ENCODE measurements at regions not wholly inside any gene's neighbourhood (a gene's known extent, or its start where the extent isn't known, plus 50 kb on each side); places are given as distances from the start of the nearest gene placed in this dataset.

GRCh38 chr6:144855375-144855774 is 570.2 kb downstream of the UTRN start:
- ChIA-PET POLR2A (no interaction called here), CTCF (no interaction called here)
- DNase-seq (ENCODE audit: low spot score) (no peak), ATAC-seq (no peak)
- H3K27me3 Mint-ChIP-seq (ENCODE audit: low read depth) = no peaks in the 10 kb centered on the region
- no peak for TF ChIP-seq SP1 (CRISPR knock-in tag; conservative IDR thresholded peaks at IDR 0.05)
- no peak for TF ChIP-seq ZSCAN18 (CRISPR knock-in tag; IDR thresholded peaks at IDR 0.05)
- TF ChIP-seq ZNF138 (CRISPR knock-in tag; conservative IDR thresholded peaks at IDR 0.05) = no peak
- TF ChIP-seq ZMAT4 (CRISPR knock-in tag; IDR thresholded peaks at IDR 0.05) = no peak
- no peak for TF ChIP-seq MLX (CRISPR knock-in tag; IDR thresholded peaks at IDR 0.05)
- no peak for TF ChIP-seq ELF4 (CRISPR knock-in tag; IDR thresholded peaks at IDR 0.05; ENCODE audit: low read depth)
- no peak for TF ChIP-seq TP53 (CRISPR knock-in tag; IDR thresholded peaks at IDR 0.05)
- TF ChIP-seq HMGXB4 (CRISPR knock-in tag; IDR thresholded peaks at IDR 0.05) = no peak
- TF ChIP-seq CTCF (IDR thresholded peaks at IDR 0.05) = no peak
- peaks cover 11% of the 10 kb centered on the region for H3K4me1 Mint-ChIP-seq
- H3K9me3 Mint-ChIP-seq = peaks cover 40% of the 10 kb centered on the region
- peaks cover 8% of the 10 kb centered on the region for H3K36me3 Mint-ChIP-seq
- no peak overlapping the region for H3K4me3 Mint-ChIP-seq
- no peak overlapping the region for H3K27ac Mint-ChIP-seq

GRCh38 chr6:144855812-144856531 is 570.8 kb downstream of the UTRN start:
- DNase-seq (ENCODE audit: low spot score) = no peak
- peaks cover 3% of the 10 kb centered on the region; the same call in 1 of the 2 replicates for H3K36me3 Mint-ChIP-seq
- peaks cover 11% of the 10 kb centered on the region for H3K4me1 Mint-ChIP-seq
- H3K4me3 Mint-ChIP-seq = no peak overlapping the region
- H3K27me3 Mint-ChIP-seq (ENCODE audit: low read depth) = no peaks in the 10 kb centered on the region
- no peak for ATAC-seq
- no peak overlapping the region for H3K27ac Mint-ChIP-seq
- ChIA-PET POLR2A (no interaction called here), CTCF (no interaction called here)
- TF ChIP-seq ZNF317 (CRISPR knock-in tag; IDR thresholded peaks at IDR 0.05; ENCODE audit: borderline replicate concordance, low read depth) = no peak
- TF ChIP-seq ZNF416 (CRISPR knock-in tag; IDR thresholded peaks at IDR 0.05) = peak; percentile 96
- peaks cover 40% of the 10 kb centered on the region for H3K9me3 Mint-ChIP-seq

- no peaks in the 10 kb centered on the region for H3K27me3 Mint-ChIP-seq (ENCODE audit: low read depth)
- H3K4me3 Mint-ChIP-seq = no peak overlapping the region
- ATAC-seq (no peak), DNase-seq (ENCODE audit: low spot score) (no peak)
- ChIA-PET POLR2A (no interaction called here), CTCF (no interaction called here)
- H3K36me3 Mint-ChIP-seq = peaks cover 3% of the 10 kb centered on the region; the same call in 1 of the 2 replicates
- no peak overlapping the region for H3K27ac Mint-ChIP-seq
- TF ChIP-seq ATF2 (CRISPR knock-in tag; IDR thresholded peaks at IDR 0.05; ENCODE audit: borderline replicate concordance, low read depth) = no peak
- no peak for TF ChIP-seq ZNF138 (CRISPR knock-in tag; conservative IDR thresholded peaks at IDR 0.05)
- no peak for TF ChIP-seq ZNF317 (CRISPR knock-in tag; IDR thresholded peaks at IDR 0.05; ENCODE audit: borderline replicate concordance, low read depth)
- TF ChIP-seq SP1 (CRISPR knock-in tag; conservative IDR thresholded peaks at IDR 0.05) = no peak
- TF ChIP-seq ATF1 (CRISPR knock-in tag; IDR thresholded peaks at IDR 0.05) = no peak
- TF ChIP-seq ZNF121 (CRISPR knock-in tag; IDR thresholded peaks at IDR 0.05) = no peak
- no peak for TF ChIP-seq CREB1 (CRISPR knock-in tag; IDR thresholded peaks at IDR 0.05)
- TF ChIP-seq TEAD4 (CRISPR knock-in tag; IDR thresholded peaks at IDR 0.05) = no peak
- no peak for TF ChIP-seq ZNF671 (CRISPR knock-in tag; IDR thresholded peaks at IDR 0.05)
- no peak for TF ChIP-seq EMX1 (CRISPR knock-in tag; IDR thresholded peaks at IDR 0.05)
- no peak for TF ChIP-seq E2F1 (CRISPR knock-in tag; IDR thresholded peaks at IDR 0.05)
- no peak for TF ChIP-seq ATF3 (CRISPR knock-in tag; conservative IDR thresholded peaks at IDR 0.05)
- no peak for TF ChIP-seq OVOL2 (CRISPR knock-in tag; IDR thresholded peaks at IDR 0.05; ENCODE audit: borderline replicate concordance)
- no peak for TF ChIP-seq GABPB1 (CRISPR knock-in tag; IDR thresholded peaks at IDR 0.05)
- TF ChIP-seq FOXP1 (CRISPR knock-in tag; IDR thresholded peaks at IDR 0.05; ENCODE audit: borderline replicate concordance) = no peak
- H3K9me3 Mint-ChIP-seq = peaks cover 40% of the 10 kb centered on the region
- H3K4me1 Mint-ChIP-seq = peaks cover 11% of the 10 kb centered on the region
Measured at GRCh38 chr6:144856622-144857021, 571.5 kb downstream of the UTRN start.

Data from WTC11 (cell line).